Activated effector memory CD4-positive, alpha-beta T cell treated with anti-CD3 and anti-CD28 coated beads, Interleukin-2, amount 50 U/mL, for 16 hours (primary cell): ENCODE measurements at regions not wholly inside any gene's neighbourhood (a gene's known extent, or its start where the extent isn't known, plus 50 kb on each side); places are given as distances from the start of the nearest gene placed in this dataset.
"Not testable (repeated sequence)": the region's sequence is repeated elsewhere in the genome, so short reads cannot be mapped to it uniquely, and the experiment has no call there.

Source experiments
- DNase-seq: peaks from one replicate; pipeline ENCODE4 v3.0.0-alpha.2; 2020

GRCh38 chr2:111320965-111321364 is 200.3 kb downstream of the BCL2L11 start:
- DNase-seq: not testable (repeated sequence)

- not testable (repeated sequence) for DNase-seq
These were observed 202.7 kb downstream of the BCL2L11 start for GRCh38 chr2:111323384-111323783.

GRCh38 chr2:111327726-111328125 is 207.0 kb downstream of the BCL2L11 start:
- not testable (repeated sequence) for DNase-seq

- not testable (repeated sequence) for DNase-seq
These were observed 208.6 kb downstream of the BCL2L11 start for GRCh38 chr2:111329309-111329708.

GRCh38 chr2:111331099-111331724 is 210.5 kb downstream of the BCL2L11 start:
- not testable (repeated sequence) for DNase-seq

- DNase-seq: not testable (repeated sequence)
These were observed 214.7 kb downstream of the BCL2L11 start for GRCh38 chr2:111335220-111335907.

GRCh38 chr2:111338474-111338873 is 217.8 kb downstream of the BCL2L11 start:
- not testable (repeated sequence) for DNase-seq

GRCh38 chr2:111339476-111339875 is 218.8 kb downstream of the BCL2L11 start:
- not testable (repeated sequence) for DNase-seq

GRCh38 chr2:111344590-111344989 is 223.9 kb downstream of the BCL2L11 start:
- DNase-seq: not testable (repeated sequence)

GRCh38 chr2:111345439-111345838 is 224.7 kb downstream of the BCL2L11 start:
- not testable (repeated sequence) for DNase-seq

GRCh38 chr2:111346018-111346930 is 225.6 kb downstream of the BCL2L11 start:
- not testable (repeated sequence) for DNase-seq

GRCh38 chr2:111347695-111348094 is 227.0 kb downstream of the BCL2L11 start:
- not testable (repeated sequence) for DNase-seq

- DNase-seq: not testable (repeated sequence)
These were observed 227.6 kb downstream of the BCL2L11 start for GRCh38 chr2:111348316-111348715.

- DNase-seq: not testable (repeated sequence)
These were observed 234.5 kb downstream of the BCL2L11 start for GRCh38 chr2:111355022-111355817.

GRCh38 chr2:111355823-111356511 is 235.3 kb downstream of the BCL2L11 start:
- not testable (repeated sequence) for DNase-seq

- DNase-seq: not testable (repeated sequence)
These were observed 235.9 kb downstream of the BCL2L11 start for GRCh38 chr2:111356512-111357031.

- DNase-seq: not testable (repeated sequence)
These were observed 245.4 kb downstream of the BCL2L11 start for GRCh38 chr2:111365986-111366640.

GRCh38 chr2:111366641-111367029 is 245.9 kb downstream of the BCL2L11 start:
- DNase-seq: not testable (repeated sequence)

- DNase-seq: not testable (repeated sequence)
These were observed 246.4 kb downstream of the BCL2L11 start for GRCh38 chr2:111367080-111367479.

- DNase-seq: not testable (repeated sequence)
These were observed 247.2 kb downstream of the BCL2L11 start for GRCh38 chr2:111367871-111368270.

- DNase-seq: not testable (repeated sequence)
These were observed 247.6 kb downstream of the BCL2L11 start for GRCh38 chr2:111368288-111368687.
